DOHH2 (cell line): ENCODE measurements at regions not wholly inside any gene's neighbourhood (a gene's known extent, or its start where the extent isn't known, plus 50 kb on each side); places are given as distances from the start of the nearest gene placed in this dataset.

Experiments
- H3F3A ChIP-seq: fragments of 200-600 bp; sonication (generic), shearing (Covaris generic); 2 replicates; pipeline ENCODE4 v1.6.0; 2016; ENCODE audit warnings: antibody characterized with exemption, mild to moderate bottlenecking; ENCODE audit not compliant: control insufficient read depth, insufficient read depth
- H3K27ac ChIP-seq: fragments of 200-600 bp; sonication (generic); 2 replicates; pipeline ENCODE4 v1.5.1; 2014; ENCODE audit warnings: low read depth, mild to moderate bottlenecking, low read length, moderate library complexity
- H3K27me3 ChIP-seq: fragments of 200-600 bp; sonication (generic); 2 replicates; pipeline ENCODE4 v1.6.1; 2014; ENCODE audit warnings: mild to moderate bottlenecking, low read length, mixed read lengths; ENCODE audit not compliant: control insufficient read depth
- H3K36me3 ChIP-seq: fragments of 200-600 bp; sonication (generic); 2 replicates; pipeline ENCODE4 v1.6.1; 2014; ENCODE audit warnings: mild to moderate bottlenecking, low read length, moderate library complexity, mixed read lengths; ENCODE audit not compliant: control insufficient read depth
- H3K4me1 ChIP-seq: fragments of 200-600 bp; sonication (generic); 2 replicates; pipeline ENCODE4 v1.6.1; 2014; ENCODE audit warnings: mild to moderate bottlenecking, low read length, mixed read lengths; ENCODE audit not compliant: control insufficient read depth
- H3K4me2 ChIP-seq: fragments of 200-600 bp; sonication (generic); 2 replicates; pipeline ENCODE4 v1.6.0; 2014; ENCODE audit warnings: mild to moderate bottlenecking, low read length, moderate library complexity
- H3K4me3 ChIP-seq: fragments of 200-600 bp; sonication (generic); 2 replicates; pipeline ENCODE4 v1.5.1; 2014; ENCODE audit warnings: mild to moderate bottlenecking, low read length, mixed read lengths
- H3K79me2 ChIP-seq: fragments of 200-600 bp; sonication (generic); 2 replicates; pipeline ENCODE4 v1.6.1; 2014; ENCODE audit warnings: mild to moderate bottlenecking, low read length, mixed read lengths; ENCODE audit not compliant: control insufficient read depth
- H3K9me2 ChIP-seq: fragments of 200-600 bp; sonication (generic); replicated peaks from 2 replicates; pipeline ENCODE4 v1.6.1; 2014; ENCODE audit warnings: mild to moderate bottlenecking, low read length, mixed read lengths; ENCODE audit not compliant: control insufficient read depth
- H3K9me3 ChIP-seq: fragments of 200-600 bp; sonication (generic); 2 replicates; pipeline ENCODE4 v1.6.1; 2014; ENCODE audit warnings: antibody characterized with exemption, low read length, mixed read lengths; ENCODE audit not compliant: control insufficient read depth, insufficient read depth
- H4K20me1 ChIP-seq: fragments of 200-600 bp; sonication (generic); 2 replicates; pipeline ENCODE4 v1.6.0; 2014; ENCODE audit warnings: low read depth, mild to moderate bottlenecking, antibody characterized with exemption, low read length, moderate library complexity; ENCODE audit not compliant: control insufficient read depth, insufficient read depth
- EZH2phosphoT487 ChIP-seq: fragments of 200-600 bp; sonication (generic); IDR thresholded peaks from 2 replicates; pipeline ENCODE4 v1.6.1; 2017; ENCODE audit warnings: borderline replicate concordance, mild to moderate bottlenecking, antibody characterized with exemption, low read length, moderate library complexity, mixed read lengths
- TF ChIP-seq, protein P1 (sequence below): fragments of 200-600 bp; sonication (generic); IDR thresholded peaks from one replicate; pipeline ENCODE4 v1.5.1; 2014; ENCODE audit warnings: antibody characterized with exemption, mild to moderate bottlenecking, low read depth, low read length; ENCODE audit not compliant: poor library complexity, severe bottlenecking

DNA sequence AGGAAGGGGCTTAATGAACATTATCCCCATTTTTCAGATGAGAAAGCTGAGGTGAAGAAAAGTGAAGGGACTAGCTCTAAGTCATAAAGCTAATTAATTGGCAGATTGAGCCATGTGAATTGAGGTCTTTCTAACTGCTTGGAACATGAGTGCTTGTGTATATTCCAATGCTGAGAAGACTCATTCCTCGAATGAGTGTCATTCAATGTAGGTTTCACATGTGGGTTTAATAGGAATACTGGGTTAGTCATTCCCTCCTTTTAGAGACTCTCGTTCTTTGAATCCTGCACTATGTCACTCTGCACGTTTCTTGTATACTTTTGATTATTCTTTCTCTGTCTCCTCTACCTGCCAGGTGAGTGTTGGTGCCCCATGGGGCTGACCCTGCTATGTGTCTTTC is 218.2 kb downstream of the HRH4 start:
- no peak overlapping the region for H3K27ac ChIP-seq
- H3K9me2 ChIP-seq = no peaks in the 10 kb centered on the region
- H4K20me1 ChIP-seq = no peaks in the 10 kb centered on the region
- TF ChIP-seq, protein P1, sequence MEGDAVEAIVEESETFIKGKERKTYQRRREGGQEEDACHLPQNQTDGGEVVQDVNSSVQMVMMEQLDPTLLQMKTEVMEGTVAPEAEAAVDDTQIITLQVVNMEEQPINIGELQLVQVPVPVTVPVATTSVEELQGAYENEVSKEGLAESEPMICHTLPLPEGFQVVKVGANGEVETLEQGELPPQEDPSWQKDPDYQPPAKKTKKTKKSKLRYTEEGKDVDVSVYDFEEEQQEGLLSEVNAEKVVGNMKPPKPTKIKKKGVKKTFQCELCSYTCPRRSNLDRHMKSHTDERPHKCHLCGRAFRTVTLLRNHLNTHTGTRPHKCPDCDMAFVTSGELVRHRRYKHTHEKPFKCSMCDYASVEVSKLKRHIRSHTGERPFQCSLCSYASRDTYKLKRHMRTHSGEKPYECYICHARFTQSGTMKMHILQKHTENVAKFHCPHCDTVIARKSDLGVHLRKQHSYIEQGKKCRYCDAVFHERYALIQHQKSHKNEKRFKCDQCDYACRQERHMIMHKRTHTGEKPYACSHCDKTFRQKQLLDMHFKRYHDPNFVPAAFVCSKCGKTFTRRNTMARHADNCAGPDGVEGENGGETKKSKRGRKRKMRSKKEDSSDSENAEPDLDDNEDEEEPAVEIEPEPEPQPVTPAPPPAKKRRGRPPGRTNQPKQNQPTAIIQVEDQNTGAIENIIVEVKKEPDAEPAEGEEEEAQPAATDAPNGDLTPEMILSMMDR = no peak
- TF ChIP-seq EZH2phosphoT487 = no peak
- H3K9me3 ChIP-seq = no peaks in the 10 kb centered on the region
- H3K4me3 ChIP-seq = no peak overlapping the region
- H3K36me3 ChIP-seq = no peaks in the 10 kb centered on the region
- H3K27me3 ChIP-seq = no peaks in the 10 kb centered on the region
- H3F3A ChIP-seq = no peaks in the 10 kb centered on the region
- no peaks in the 10 kb centered on the region for H3K79me2 ChIP-seq
- no peak overlapping the region for H3K4me2 ChIP-seq
- no peaks in the 10 kb centered on the region for H3K4me1 ChIP-seq

DNA sequence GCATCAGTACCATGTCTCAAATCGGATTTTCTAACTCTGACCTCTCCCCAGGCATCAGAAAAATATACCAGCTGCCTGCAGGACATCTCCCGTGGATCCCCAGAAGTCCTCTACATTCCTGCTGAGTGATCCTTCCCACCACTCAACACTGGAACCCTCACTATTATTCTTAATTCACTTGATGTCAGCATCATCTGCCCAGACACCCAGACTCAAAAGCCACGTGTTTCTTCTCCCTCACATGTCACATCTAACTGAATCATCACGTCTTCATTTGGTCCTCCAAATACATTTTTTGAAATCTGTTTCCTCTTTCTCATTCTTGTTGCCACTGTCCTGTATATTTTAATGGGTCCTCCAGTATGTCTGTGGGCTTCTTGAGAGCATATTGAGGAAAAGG is 218.6 kb downstream of the HRH4 start:
- no peaks in the 10 kb centered on the region for H4K20me1 ChIP-seq
- H3K27me3 ChIP-seq = no peaks in the 10 kb centered on the region
- H3K9me2 ChIP-seq = no peaks in the 10 kb centered on the region
- H3K4me3 ChIP-seq = no peak overlapping the region
- H3K27ac ChIP-seq = no peak overlapping the region
- H3K4me2 ChIP-seq = no peak overlapping the region
- no peaks in the 10 kb centered on the region for H3K9me3 ChIP-seq
- TF ChIP-seq EZH2phosphoT487 = no peak
- TF ChIP-seq, protein P1 = no peak
- H3K36me3 ChIP-seq = no peaks in the 10 kb centered on the region
- no peaks in the 10 kb centered on the region for H3K4me1 ChIP-seq
- no peaks in the 10 kb centered on the region for H3F3A ChIP-seq
- no peaks in the 10 kb centered on the region for H3K79me2 ChIP-seq

DNA sequence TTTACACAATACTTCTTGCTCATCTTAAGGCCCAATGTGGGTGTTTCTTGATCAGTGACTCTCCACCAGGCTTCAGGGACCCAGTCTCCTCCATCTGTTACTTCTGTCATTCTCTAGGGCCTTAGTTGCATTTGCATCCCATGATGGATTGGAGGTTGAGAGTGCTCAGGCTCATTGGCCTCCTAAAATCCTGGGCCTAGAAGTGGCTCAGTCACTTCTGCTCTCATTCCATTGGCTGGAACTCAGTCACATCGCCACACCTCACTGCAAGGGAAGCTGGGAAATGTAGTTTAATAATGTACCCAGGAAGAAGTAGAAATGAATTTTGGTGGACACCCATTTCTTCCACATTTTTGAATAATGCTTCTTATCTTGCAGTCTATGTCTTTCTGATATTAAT is 223.5 kb downstream of the HRH4 start:
- Histone ChIP-seq H3K27ac (no peak overlapping the region), H3K4me3 (no peak overlapping the region), H4K20me1 (no peaks in the 10 kb centered on the region), H3K27me3 (no peaks in the 10 kb centered on the region), H3K36me3 (no peaks in the 10 kb centered on the region), H3K79me2 (no peaks in the 10 kb centered on the region), H3K9me2 (no peaks in the 10 kb centered on the region), H3F3A (no peaks in the 10 kb centered on the region), H3K4me2 (no peak overlapping the region), H3K4me1 (no peaks in the 10 kb centered on the region), H3K9me3 (no peaks in the 10 kb centered on the region)
- TF ChIP-seq, protein P1 = no peak
- TF ChIP-seq EZH2phosphoT487 = no peak
